NCI-H69 (cell line): ENCODE measurements at regions not wholly inside any gene's neighbourhood (a gene's known extent, or its start where the extent isn't known, plus 50 kb on each side); places are given as distances from the start of the nearest gene placed in this dataset.

ENCODE experiments used
- DNase-seq: peaks from one replicate; lab custom pipeline; 2025; lab: John Stamatoyannopoulos, UW

DNA sequence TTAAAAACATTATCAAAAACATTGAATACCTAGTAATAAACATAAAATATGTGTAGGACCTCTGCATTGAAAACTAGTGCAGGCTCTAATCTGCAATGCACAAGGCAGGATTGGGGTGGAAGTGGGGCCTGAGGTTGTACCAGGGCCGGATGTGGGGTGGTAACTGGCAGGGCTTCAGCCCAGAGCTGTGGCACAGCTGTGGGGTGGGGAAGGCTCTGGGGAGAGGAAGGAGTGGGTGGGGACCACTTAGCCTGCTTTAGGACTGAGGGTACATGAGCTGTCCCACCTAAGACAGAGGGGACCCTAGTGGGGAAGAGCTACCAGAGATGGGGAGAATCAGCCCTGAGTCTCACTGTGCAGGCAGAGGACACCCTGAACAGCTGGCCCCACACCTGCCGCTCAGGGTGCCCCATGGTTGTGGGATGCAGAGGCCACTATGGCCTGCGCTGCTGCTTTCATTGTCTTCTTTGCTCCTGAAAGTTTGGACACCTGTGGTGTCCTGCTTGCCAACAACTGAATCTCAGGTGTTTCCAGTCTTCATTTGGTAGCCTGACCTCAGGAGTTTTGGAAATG is 311.4 kb downstream of the TLE4 start:
- no peak for DNase-seq

DNA sequence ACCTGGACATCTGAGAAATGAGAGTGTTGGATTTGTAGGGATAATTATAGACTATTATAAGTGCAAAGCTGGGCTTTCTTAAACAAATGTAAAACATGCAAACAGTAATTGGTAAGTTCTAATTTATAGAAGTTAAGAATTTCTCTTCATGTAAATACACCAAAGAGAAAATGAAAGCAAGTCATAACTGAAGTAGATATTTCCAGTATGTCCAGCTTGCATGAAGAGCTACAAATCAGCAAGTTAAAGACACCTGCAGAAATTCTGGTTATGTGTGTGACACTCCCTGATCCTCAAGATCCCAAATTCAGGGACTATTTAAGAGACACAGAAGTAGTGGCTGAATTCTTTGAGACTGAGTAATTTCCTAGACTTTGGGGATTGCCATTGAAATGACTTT is 308.9 kb downstream of the TLE4 start:
- no peak for DNase-seq

DNA sequence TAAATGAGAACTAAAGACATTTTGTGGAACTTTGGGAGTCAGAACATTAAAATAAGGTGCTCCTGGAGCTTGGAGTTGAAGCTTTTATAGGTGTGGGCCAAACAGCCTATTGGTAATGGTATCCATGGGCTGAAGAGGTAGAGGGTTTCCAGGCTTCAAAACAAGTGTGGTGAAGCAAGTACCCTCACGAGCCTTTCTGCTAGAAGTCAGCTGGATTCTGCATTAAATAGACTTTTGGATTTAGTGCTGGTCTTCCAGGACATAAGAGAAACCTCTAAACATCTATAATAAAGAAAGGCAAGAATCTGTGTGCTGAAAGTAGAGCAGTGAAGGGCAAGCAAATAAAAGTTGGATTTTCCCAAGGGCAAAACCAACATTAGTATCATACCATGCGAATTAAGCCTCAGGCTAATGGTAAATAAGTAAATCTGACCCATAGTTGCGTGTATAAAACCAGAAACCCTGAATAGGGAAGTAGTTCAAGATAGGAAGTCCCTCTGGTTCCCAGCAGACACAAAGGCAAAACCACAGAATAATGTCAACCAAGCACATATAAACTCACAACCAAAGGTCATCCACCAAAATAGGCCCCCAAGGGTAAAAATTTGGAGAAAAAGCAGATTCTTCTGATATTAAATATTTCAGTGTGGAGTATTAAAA is 306.3 kb downstream of the TLE4 start:
- no peak for DNase-seq

DNA sequence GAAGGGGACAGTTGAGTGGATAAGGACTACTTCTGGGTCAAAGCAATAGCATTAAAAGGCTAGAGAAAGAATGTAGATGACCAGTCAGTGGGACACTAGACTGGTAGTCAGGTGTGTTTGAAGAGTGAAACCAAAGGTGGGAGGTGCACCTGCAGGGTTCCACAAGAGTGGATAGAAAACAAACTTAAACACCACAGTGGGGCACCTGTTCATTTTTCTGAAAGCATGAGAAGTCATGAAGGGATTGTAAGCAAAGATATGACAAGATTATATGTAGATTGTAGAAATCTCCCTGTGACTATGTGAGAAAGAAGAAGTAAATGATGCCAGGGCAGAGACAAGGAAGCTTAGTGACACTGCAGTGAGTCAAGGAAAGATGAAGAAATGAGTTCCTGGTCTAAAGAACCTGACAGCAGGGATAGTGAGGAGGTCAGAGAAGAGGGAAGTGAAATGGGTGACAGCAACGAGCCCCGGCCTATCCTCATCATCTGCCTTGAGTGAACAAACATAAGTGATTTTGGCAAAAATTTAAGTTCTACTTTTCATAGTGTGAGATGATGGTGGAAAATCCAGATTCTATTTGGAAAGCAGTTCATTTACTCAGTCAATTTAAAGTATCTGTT is 296.9 kb downstream of the TLE4 start:
- DNase-seq = no peak

DNA sequence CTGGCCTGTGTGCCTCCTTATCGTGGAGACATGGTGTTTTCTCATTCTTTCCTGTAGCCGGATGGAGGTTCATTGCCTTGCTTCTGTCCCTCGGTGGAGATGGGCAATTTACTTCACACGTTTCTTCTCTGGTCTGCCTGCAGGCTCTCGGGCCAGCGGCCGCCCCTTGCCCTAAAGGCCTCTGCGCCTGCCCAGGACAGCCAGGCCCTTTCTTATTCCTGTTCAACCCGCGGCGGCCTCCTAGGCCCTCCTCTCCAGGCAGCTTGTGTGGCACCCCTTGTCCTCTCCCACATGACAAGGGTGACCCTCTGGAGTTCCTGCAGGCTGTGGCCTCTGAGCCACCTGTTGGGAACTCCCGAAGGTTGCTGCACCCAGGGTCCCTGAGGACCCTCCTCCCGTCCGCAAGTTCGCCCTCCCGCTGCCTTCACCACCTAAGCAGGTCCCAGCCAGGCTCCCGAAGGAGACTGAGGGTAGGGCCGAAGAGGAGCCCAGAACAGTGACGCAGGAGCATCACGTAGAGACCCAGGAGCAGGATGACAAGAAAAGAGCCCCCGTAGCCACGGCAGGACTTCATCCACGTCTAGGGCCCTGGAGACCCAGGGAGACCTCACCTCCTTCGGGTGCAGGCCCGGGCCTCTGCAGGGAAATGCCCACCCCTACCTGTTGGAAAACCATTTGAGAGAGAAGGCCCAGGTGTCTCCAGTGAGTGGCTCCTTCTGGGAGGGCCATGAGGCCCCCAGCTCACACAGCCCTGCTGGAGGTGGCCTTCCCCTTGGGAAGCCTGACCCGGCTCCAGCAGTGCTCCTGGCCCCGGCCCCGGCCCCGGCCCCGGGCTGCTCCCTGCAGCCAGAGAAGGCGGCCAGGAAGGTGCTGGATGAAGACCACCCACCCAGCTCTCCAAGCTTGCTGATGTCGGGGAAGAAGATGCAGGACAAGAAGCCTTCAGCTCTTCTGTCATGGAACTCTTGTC is 291.4 kb downstream of the TLE4 start:
- DNase-seq = no peak

DNA sequence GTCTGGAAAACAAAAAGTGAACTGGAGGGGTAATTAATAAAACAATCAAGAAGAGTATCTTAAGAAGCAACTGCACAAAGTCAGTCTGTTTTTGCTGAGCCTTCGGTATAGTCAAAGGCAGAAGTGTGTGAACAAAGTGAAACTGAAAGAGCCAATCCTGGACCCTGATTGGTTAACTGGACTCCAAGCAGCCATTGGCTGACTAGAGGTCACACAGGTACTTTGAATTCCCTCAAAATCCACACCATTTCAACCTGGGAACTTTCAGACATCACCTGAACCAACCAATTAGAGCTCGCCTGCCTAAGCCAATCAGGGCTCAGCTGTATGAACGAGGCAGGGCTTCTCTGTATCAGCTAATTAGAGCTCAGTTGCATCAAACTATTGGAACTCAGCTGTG is 286.7 kb downstream of the TLE4 start:
- no peak for DNase-seq

DNA sequence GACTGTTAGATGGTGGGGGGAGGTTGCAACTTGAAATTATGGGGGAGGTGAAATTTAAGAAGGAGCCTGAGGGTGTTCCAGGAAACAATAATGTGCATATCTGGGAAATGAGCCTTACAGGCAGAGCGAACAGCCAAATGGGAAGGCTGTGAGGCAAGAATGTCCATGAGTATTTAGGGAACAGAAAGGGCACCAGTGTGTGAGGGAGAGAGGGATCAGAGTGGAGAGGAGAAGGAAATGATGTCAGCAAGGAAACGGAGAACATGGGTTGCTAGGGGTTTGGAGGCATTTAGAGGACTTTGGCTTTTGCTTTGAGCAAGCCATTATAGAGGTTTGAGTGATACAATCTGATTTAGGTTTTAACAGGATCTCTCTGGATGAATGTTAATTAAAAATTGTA is 285.4 kb downstream of the TLE4 start:
- DNase-seq = no peak

DNA sequence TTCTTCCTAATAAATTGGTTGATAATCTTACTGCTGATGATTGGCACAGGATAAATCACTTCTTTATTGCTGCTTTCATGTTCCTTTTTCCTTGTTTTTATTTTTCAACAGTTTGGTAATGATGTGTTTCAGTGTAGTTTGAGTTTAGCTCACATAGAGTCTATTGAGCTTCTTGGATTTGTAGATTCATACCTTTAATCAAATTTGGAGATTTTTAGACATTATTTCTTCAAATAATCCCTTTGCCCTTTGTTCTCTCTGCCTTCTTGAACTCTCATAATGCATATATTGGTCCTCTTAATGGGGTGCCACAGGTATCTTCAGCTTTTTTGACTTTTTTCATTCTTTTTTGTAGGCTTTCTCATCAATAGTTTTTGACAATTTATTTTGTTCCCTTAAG is 275.3 kb downstream of the TLE4 start:
- no peak for DNase-seq

DNA sequence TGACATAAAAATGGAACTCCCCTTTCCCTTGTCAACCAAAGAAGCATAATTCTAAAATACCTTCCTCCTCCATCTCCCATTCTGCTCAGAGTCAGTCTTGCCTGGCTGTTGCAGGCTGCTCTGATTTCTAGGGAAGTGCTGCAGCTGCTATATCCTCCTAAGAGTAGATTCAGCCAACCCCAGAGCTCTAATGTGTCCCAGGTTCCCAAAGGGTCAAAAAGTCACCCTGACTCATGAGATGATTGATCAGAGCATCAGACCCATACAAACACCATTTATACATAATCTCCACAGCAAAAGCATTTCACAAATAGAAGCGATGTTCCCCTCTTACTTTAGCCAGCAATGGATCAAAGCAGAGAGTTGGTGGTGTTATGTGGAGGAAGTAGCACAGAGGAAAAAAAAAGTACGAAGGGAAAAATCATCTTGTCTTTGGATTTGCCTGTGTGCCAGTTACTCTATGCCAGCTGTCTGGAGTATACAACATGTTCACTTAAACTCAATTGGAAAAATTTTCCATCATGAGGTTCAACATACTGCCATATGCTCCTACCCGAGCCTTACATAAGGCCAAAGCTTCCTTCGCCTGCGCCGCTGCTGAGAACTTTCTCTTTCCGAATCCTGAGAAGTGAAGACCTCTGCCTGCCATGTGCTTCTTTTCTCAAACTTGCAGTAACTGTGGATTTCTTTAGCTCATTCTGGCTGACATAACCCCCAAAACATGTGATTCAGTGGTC is 258.0 kb downstream of the TLE4 start:
- no peak for DNase-seq

DNA sequence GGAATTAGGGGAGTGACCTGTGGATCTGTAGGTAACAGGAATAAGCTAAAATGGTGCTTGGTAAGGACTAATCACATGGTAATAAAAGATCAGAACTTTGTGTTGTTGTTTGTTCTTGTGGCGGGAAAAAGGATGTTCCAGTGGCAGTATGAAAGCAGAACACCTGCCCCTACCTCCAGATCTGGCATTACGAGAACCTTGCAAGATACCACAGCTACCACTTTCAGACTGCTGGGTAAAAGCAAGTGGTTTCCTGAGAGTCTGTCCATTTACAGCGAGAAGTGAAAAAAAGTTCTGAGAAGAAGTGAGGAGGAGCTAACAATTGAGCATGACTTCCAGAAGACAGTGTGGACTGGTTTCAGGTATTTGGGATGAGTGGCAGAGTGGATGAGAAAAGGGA is 252.5 kb downstream of the TLE4 start:
- no peak for DNase-seq

DNA sequence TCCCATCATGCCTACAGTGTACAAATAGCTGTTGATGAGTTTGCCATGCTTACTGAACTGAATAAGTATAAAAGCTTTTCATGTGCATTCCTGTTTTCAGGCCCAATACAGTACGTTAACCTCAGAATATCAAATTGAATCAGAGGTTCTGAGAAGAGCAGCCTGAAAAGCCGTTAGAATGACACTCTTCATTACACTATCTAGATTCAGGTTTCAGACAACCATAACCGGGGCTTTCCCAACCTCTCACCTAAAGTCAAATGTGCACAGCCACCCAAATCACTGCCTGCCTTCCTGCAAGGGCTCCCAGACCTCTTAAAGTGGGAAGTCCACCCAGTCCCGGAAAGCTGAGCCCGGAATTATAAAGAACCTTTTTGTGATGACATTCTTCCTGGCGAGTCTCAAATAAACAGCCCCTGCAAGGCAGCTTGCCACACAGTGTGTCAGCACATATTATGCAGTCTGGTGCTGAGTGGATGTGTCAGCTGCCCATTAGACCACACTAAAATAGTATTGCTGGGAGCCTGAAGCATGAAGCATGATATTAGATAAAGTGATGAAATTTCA is 245.8 kb downstream of the TLE4 start:
- no peak for DNase-seq

DNA sequence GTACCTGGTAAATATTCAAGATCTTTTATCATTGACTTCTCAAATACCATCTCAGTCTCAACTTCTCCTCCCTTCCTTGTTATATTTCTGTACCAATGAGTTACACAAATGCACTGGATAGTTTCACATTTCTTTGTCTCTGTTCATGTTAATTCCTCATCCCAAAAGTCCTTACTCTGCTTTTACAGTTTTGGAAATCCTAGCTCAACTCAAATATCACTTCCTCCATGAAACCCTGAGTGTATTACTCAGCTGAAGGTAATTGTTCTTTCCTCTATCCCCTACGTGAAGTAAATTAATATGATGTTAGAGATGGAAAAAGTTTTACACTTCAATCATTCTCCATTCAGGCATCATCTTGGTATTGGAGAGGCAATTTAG is 241.5 kb downstream of the TLE4 start:
- DNase-seq = no peak

DNA sequence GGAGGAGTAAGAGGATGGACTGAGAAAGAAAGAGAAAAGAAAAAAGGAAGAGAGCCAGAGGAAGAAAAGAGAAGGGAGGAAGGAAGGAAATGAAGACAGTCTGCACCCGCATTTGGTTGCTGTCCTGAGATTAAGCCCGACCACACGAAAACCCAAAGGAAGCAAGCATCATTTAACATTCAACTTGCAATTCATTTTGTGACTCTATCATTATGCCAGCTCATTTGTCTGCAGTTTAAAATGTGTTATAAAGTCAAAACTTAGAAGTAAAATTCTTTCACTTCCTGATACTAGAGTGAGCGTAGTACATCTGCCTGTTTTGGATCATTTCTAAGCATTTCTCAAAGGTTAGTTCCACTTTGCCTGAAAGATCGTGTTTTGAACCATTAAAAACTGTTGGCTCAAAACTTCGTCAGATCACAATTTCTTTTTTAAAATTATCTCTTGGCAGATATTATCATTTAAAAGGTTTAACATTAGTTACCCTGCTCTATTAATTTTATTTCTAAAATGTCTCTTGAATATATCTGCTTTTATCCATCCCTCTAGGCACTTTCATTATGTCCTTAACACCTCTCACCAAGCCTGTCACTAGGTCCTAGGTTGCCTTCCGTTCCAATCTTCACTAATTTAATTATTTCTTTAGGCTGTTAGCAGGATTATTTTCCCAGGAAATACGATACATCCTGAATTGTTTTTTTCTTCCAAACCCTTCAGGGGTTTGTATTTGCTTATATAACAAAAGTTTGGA is 240.9 kb downstream of the TLE4 start:
- DNase-seq = no peak

DNA sequence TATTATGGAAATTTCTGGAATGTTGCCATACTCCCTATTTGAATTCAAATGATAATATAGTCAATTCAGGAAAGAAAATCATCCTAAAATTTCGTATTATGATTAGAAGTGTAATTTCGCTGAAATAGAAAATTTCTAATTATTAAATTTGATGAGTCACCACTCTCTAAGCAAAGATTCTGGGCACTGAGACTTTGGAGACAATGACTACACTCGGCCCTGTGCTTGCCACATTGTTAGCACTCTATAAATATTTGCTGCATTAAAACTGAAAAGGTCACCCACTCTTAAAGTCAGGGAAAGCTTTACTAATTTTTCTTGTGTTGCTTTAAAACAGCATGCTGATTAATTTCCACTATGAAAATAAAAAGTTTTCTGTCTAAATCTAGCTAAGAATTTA is 240.3 kb downstream of the TLE4 start:
- DNase-seq = no peak

DNA sequence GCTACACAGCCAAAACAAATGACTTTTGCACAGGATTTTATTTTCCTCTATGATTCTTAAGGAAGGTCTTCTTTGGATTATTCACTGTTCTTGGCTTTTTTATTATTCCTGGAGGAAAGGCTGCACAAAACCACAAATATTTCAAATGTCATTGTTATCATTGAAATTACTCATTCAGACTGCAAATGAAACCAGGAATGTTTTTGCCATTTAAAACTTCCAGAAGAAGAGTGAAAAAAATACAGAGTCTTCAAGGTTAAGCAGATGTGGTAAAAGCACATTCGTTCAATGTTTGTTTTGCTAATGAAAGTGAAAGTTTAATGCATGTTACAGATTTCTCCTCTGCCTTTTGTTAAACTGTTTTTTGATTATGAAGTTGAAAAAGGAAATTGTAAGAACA is 238.2 kb downstream of the TLE4 start:
- no peak for DNase-seq

DNA sequence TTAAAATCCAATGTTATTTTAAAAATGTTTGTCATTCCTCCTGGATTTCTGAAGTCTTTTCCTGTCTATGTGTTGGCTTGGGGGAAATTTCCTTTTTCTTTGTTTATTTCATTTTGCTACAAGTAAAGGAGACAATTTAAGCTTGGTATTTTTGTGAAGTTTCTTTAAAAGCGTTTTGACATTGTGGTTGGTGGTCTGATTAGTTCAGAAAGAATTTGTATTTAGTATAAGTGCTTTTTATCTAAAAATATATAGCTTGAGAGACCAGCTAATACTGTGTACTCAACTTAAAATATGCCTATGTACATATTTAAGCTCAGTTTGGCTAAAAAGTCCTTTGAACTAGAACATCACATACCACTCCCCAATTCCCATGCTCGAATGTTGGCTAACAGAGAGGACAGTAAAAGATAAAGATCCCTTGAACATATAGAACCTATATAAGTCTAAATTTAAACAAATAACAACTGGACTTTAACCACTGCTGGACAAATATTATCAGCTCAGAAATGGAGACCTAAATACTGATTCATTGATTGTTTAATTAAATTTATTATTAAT is 237.6 kb downstream of the TLE4 start:
- no peak for DNase-seq

DNA sequence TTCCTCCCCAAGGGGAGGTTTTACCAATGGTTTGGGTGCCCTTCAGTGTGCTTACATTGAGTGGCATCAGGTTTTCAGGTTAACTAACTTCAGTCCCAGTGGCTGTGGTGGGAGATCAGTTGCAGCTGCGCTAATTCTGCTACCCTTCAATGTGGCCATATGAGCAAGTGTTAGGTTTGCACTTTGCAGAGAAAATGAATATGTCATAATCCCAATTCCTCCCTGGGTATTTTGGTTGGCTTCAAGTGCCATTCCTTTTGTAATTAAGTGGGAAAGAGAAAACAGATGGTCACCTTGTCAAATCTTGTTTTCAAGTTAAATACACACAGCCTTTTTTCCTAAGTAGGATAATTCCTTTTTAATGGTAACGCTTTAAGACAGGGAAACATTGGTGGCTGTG is 236.2 kb downstream of the TLE4 start:
- no peak for DNase-seq

DNA sequence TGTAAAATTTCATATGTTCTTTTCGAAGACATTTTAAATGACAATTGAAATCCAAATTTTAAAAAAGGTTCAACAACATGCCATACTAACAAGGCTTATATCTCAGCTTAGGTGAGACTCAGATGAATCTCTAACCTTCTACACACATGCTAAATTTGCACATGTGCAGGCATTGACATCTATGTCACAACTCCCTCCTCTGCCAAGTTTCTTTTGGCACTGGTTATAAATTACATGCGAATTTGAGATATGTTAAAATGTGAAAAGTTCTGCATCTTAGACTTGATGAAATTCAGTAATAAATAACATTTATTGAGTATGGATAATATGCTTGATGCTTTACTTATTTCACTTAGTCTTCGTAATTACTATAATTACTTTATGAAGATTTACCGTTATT is 234.3 kb downstream of the TLE4 start:
- no peak for DNase-seq

DNA sequence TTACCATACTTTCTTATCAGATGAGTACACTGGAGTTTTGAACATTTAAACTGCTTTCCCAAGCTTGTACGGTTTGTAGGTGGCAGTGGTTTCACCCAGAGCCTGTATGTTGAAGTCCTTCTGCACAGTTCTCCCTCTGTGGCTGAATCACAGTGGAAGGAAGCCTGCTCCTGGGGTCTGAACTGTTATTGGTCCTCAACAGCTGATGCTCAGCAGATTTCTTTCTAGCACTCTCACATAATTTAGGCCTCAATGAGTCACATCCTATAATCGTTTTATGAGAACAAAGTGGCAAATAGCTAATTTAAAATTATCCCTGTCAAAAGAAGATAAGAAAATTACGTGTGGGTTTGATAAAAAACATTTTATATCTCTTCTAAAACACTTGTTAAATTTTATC is 229.7 kb downstream of the TLE4 start:
- DNase-seq = no peak

DNA sequence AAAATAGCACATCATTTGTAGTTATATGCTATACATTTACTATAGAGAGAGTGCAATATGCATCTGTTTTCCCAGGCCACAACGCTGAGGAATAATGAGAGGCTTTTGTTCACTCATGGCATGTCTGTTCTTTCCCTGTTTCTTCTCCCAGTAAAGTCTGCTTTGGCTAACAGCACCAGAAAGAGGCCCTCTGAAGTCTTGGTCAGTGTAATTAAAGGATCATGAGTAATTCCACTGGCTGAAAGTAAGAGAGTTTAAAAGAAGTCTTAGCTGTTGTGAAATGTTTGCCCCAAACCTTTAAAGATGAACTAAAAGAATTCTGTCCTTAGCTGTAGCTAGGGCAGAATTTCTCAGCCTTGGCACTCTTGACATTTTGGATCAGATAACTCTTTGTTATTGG is 228.8 kb downstream of the TLE4 start:
- no peak for DNase-seq
